ENCODE measurements at regions not wholly inside any gene's neighbourhood (a gene's known extent, or its start where the extent isn't known, plus 50 kb on each side); places are given as distances from the start of the nearest gene placed in this dataset.

- no peak for TF ChIP-seq HDGF (IDR thresholded peaks at IDR 0.05; ENCODE audit: borderline replicate concordance)
- TF ChIP-seq FOXK2 (IDR thresholded peaks at IDR 0.05), result no peak
- TF ChIP-seq SUZ12 (IDR thresholded peaks at IDR 0.05), result no peak
- TF ChIP-seq ARNT (IDR thresholded peaks at IDR 0.05), result no peak
- no peak for TF ChIP-seq SP1 (IDR thresholded peaks at IDR 0.05)
- TF ChIP-seq ZNF384 (IDR thresholded peaks at IDR 0.05), result no peak
- no peak for TF ChIP-seq BHLHE40 (IDR thresholded peaks at IDR 0.05; ENCODE audit: borderline replicate concordance)
- no peak for TF ChIP-seq LEF1 (IDR thresholded peaks at IDR 0.05; ENCODE audit: borderline replicate concordance)
- TF ChIP-seq TARDBP (IDR thresholded peaks at IDR 0.05), result no peak
- TF ChIP-seq L3MBTL2 (conservative IDR thresholded peaks at IDR 0.05), result no peak
- no peak for TF ChIP-seq FOXM1 (IDR thresholded peaks at IDR 0.05; ENCODE audit: borderline replicate concordance)
- no peak for TF ChIP-seq ELF4 (IDR thresholded peaks at IDR 0.05)
- no peak for TF ChIP-seq NFRKB (IDR thresholded peaks at IDR 0.05)
Measured at GRCh38 chr2:223264541-223265193, 212.7 kb downstream of the KCNE4 start.

All from HEK293T (cell line).